HepG2 (cell line): ENCODE measurements at regions not wholly inside any gene's neighbourhood (a gene's known extent, or its start where the extent isn't known, plus 50 kb on each side); places are given as distances from the start of the nearest gene placed in this dataset.

Experiments used
- ATAC-seq: fragments of 200-7000 bp; cut with Tn5 transposase; 3 replicates; pipeline ENCODE4 v1.9.1; 2020; ENCODE audit warnings: mild to moderate bottlenecking, moderate library complexity
- BruUV-seq: library from RNA; stranded (reverse); fragments of 400-500 nt; replicated peaks from 2 replicates; lab custom pipeline; 2021; lab: Mats Ljungman, UMichigan
- CTCF ChIA-PET: fragments of 300-600 bp; formaldehyde crosslinking; extraction: SDS; loops from one replicate; lab custom pipeline; 2021; ENCODE audit warnings: low total read pairs, inconsistent platforms, low intra/inter-chr PET ratio; lab: Yijun Ruan, JAX
- POLR2A ChIA-PET: fragments of 350-600 bp; sonication (Branson Sonifier 250); formaldehyde crosslinking; loops from one replicate; lab custom pipeline; 2020; ENCODE audit warnings: antibody characterized with exemption, inconsistent platforms; lab: Yijun Ruan, JAX
- DNase-seq: peaks from one replicate; pipeline ENCODE4 v3.0.0-alpha.2; 2015; ENCODE audit warnings: low spot score
- FAIRE-seq: peaks from 3 replicates; lab custom pipeline; 2011; peaks lifted over from hg19 to GRCh38; lab: Jason Lieb, UNC
- H2AFZ ChIP-seq: one replicate; pipeline ENCODE4 v1.6.1; 2011; ENCODE audit warnings: low read length, inconsistent platforms
- H3K27ac ChIP-seq: fragments of 300-600 bp; 3 replicates; pipeline ENCODE4 v1.8.0; 2011; ENCODE audit warnings: mixed run types, mild to moderate bottlenecking, mixed read lengths, low read length, inconsistent platforms; ENCODE audit not compliant: insufficient read depth; ENCODE audit errors: extremely low read length
- H3K27me3 ChIP-seq, 2 experiments: fragments of 200-600 bp in 1 of 2; 2 replicates in 1 of 2; 3 replicates in 1 of 2; pipeline versions ENCODE4 v1.6.0 to v1.8.0; 2011; ENCODE audit warnings: low read length in 2 of 2, mild to moderate bottlenecking in 2 of 2, moderate library complexity in 2 of 2, inconsistent platforms in 1 of 2; ENCODE audit not compliant: insufficient read depth in 2 of 2, control insufficient read depth in 1 of 2
- H3K36me3 ChIP-seq, 2 experiments: fragments of 200-600 bp in 1 of 2; replicated peaks in 1 of 2; 2 replicates in 1 of 2; 3 replicates in 1 of 2; pipeline versions ENCODE4 v1.5.1 to v1.8.0; 2011; ENCODE audit warnings: low read length in 2 of 2, inconsistent platforms in 1 of 2; ENCODE audit not compliant: insufficient read depth in 2 of 2, control insufficient read depth in 1 of 2
- H3K4me1 ChIP-seq: 2 replicates; pipeline ENCODE4 v1.5.1; 2012; ENCODE audit warnings: low read length, inconsistent platforms; ENCODE audit not compliant: insufficient read depth
- H3K4me2 ChIP-seq: 2 replicates; pipeline ENCODE4 v1.6.0; 2011; ENCODE audit warnings: low read depth, low read length, inconsistent platforms
- H3K4me3 ChIP-seq, 3 experiments: fragments of 200-600 bp in 1 of 3; sonication (generic), shearing (Covaris generic) in 1 of 3; replicated peaks in 1 of 3; 2 replicates each; pipeline ENCODE4 v1.5.1; 2011 to 2016; ENCODE audit warnings: low read length in 3 of 3, inconsistent platforms in 2 of 3, low read depth in 2 of 3, mild to moderate bottlenecking in 2 of 3, control low read depth in 1 of 3, mixed read lengths in 1 of 3; ENCODE audit not compliant: insufficient read depth in 1 of 3
- H3K79me2 ChIP-seq: one replicate; pipeline ENCODE4 v1.6.1; 2011; ENCODE audit warnings: low read length, inconsistent platforms; ENCODE audit not compliant: insufficient read depth
- H3K9ac ChIP-seq: 2 replicates; pipeline ENCODE4 v1.6.0; 2011; ENCODE audit warnings: mild to moderate bottlenecking, low read depth, low read length, inconsistent platforms; ENCODE audit not compliant: insufficient read depth
- H3K9me3 ChIP-seq: 2 replicates; pipeline ENCODE4 v1.5.1; 2012; ENCODE audit warnings: mild to moderate bottlenecking, low read length
- H4K20me1 ChIP-seq: 2 replicates; pipeline ENCODE4 v1.6.0; 2011; ENCODE audit warnings: inconsistent platforms, mild to moderate bottlenecking, low read length, moderate library complexity; ENCODE audit not compliant: insufficient read depth
- CREBL2 ChIP-seq: sonication (generic); formaldehyde crosslinking; IDR thresholded peaks from 2 replicates; pipeline ENCODE4 v1.8.1; 2023; ENCODE audit warnings: missing genetic modification reagents, mild to moderate bottlenecking, borderline replicate concordance
- DMAP1 ChIP-seq: IDR thresholded peaks from 2 replicates; pipeline ENCODE4 v1.6.1; 2016
- GATAD2A ChIP-seq: IDR thresholded peaks from 2 replicates; pipeline ENCODE4 v1.6.1; 2016
- HDAC1 ChIP-seq: sonication (generic); formaldehyde crosslinking; IDR thresholded peaks from 2 replicates; pipeline ENCODE4 v1.5.1; 2020; ENCODE audit warnings: mild to moderate bottlenecking, missing genetic modification reagents
- HNRNPL ChIP-seq: fragments of 200-400 bp; formaldehyde crosslinking; IDR thresholded peaks from 2 replicates; pipeline ENCODE4 v1.6.1; 2017; ENCODE audit warnings: mild to moderate bottlenecking, low read depth, low read length
- HOXA5 ChIP-seq: sonication (generic); formaldehyde crosslinking; IDR thresholded peaks from 2 replicates; pipeline ENCODE4 v1.4.0; 2020; ENCODE audit warnings: missing genetic modification reagents
- JUNB ChIP-seq: sonication (generic); formaldehyde crosslinking; IDR thresholded peaks from 2 replicates; pipeline ENCODE4 v1.8.0; 2022; ENCODE audit warnings: missing genetic modification reagents, mild to moderate bottlenecking, borderline replicate concordance
- PLRG1 ChIP-seq: fragments of 450-650 bp; conservative IDR thresholded peaks from 2 replicates; pipeline ENCODE4 v1.6.1; 2016
- ZFP82 ChIP-seq: sonication (generic); formaldehyde crosslinking; IDR thresholded peaks from 2 replicates; pipeline ENCODE4 v1.5.1; 2020; ENCODE audit warnings: mild to moderate bottlenecking, missing genetic modification reagents, borderline replicate concordance
- ZNF124 ChIP-seq: sonication (generic); formaldehyde crosslinking; IDR thresholded peaks from 2 replicates; pipeline ENCODE4 v1.4.0; 2020; ENCODE audit warnings: missing genetic modification reagents
- ZNF569 ChIP-seq: sonication (generic); formaldehyde crosslinking; IDR thresholded peaks from 2 replicates; pipeline ENCODE4 v1.5.0; 2020; ENCODE audit warnings: mild to moderate bottlenecking, missing genetic modification reagents, moderate library complexity, borderline replicate concordance
- ZNF639 ChIP-seq: conservative IDR thresholded peaks from 2 replicates; pipeline ENCODE4 v1.6.1; 2018; ENCODE audit warnings: missing genetic modification reagents
- ZNF879 ChIP-seq: sonication (generic); formaldehyde crosslinking; IDR thresholded peaks from 2 replicates; pipeline ENCODE4 v1.8.1; 2023; ENCODE audit warnings: missing genetic modification reagents
- WGBS: methylation state at CpG from one replicate; pipeline ENCODE4 v1.1.6; 2017; ENCODE audit warnings: low lambda C conversion rate; 5-methylcytosine and 5-hydroxymethylcytosine counted together
- in situ Hi-C: cut with HindIII; loops from 2 replicates; pipeline ENCODE4 v1.10.0; 2017; ENCODE audit warnings: low pct_unique_long_range_greater_than_20kb; ENCODE audit not compliant: extremely low pct_ligation_motif_present
- intact Hi-C: fragments of 100-400 bp; cut with micrococcal nuclease; formaldehyde crosslinking; loops from one replicate; pipeline ENCODE4 v1.10.0; 2022; ENCODE audit not compliant: unreplicated experiment

GRCh38 chr5:6826756-6827155 lies 113.5 kb downstream of the TENT4A start:
- Histone ChIP-seq H3K79me2 (no peaks in the 10 kb centered on the region), H3K27ac (no peak overlapping the region), H3K4me2 (no peak overlapping the region), H3K4me3 (no peak overlapping the region), H3K36me3 (no peaks in the 10 kb centered on the region), H3K9me3 (0 out of 2 replicates have a peak, but pooled peaks cover 4% of the 10 kb centered on the region), H3K9ac (no peak overlapping the region), H3K4me1 (no peaks in the 10 kb centered on the region), H4K20me1 (no peaks in the 10 kb centered on the region), H3K27me3 (peaks cover 0 to 7% of the 10 kb centered on the region in 2 experiments; a peak in 2 of 5 replicates), H2AFZ (no peak overlapping the region)
- CTCF ChIA-PET: no interaction called here
- DNase-seq: no peak
- 22% methylated on average over 6 of the region's 6 CpGs for WGBS
- BruUV-seq: no TSS peak
- TF ChIP-seq HNRNPL (no peak), ZNF124 (CRISPR knock-in tag) (no peak), JUNB (CRISPR knock-in tag) (no peak), GATAD2A (CRISPR knock-in tag) (no peak), ZFP82 (no peak), ZNF639 (CRISPR knock-in tag) (no peak), ZNF569 (CRISPR knock-in tag) (no peak), HDAC1 (CRISPR knock-in tag) (no peak), CREBL2 (CRISPR knock-in tag) (no peak), ZNF879 (no peak), PLRG1 (no peak), HOXA5 (CRISPR knock-in tag) (no peak), DMAP1 (no peak)
- FAIRE-seq: no peak
- POLR2A ChIA-PET: no interaction called here
- ATAC-seq: no peak
- intact Hi-C loops: no loop called here
- in situ Hi-C loops: no loop called here
